ENCODE measurements at regions not wholly inside any gene's neighbourhood (a gene's known extent, or its start where the extent isn't known, plus 50 kb on each side); places are given as distances from the start of the nearest gene placed in this dataset.

- no peak for DNase-seq
These were observed 234.9 kb upstream of the STARD13 start for GRCh38 chr13:33520468-33520839.

- no peak for DNase-seq
These were observed 238.5 kb upstream of the STARD13 start for GRCh38 chr13:33524086-33524485.

- no peak for DNase-seq
These were observed 240.2 kb upstream of the STARD13 start for GRCh38 chr13:33525763-33526162.

- no peak for DNase-seq
These were observed 241.2 kb upstream of the STARD13 start for GRCh38 chr13:33526718-33527117.

- no peak for DNase-seq
These were observed 243.3 kb upstream of the STARD13 start for GRCh38 chr13:33528896-33529295.

- no peak for DNase-seq
These were observed 245.9 kb upstream of the STARD13 start for GRCh38 chr13:33531484-33531883.

DNA sequence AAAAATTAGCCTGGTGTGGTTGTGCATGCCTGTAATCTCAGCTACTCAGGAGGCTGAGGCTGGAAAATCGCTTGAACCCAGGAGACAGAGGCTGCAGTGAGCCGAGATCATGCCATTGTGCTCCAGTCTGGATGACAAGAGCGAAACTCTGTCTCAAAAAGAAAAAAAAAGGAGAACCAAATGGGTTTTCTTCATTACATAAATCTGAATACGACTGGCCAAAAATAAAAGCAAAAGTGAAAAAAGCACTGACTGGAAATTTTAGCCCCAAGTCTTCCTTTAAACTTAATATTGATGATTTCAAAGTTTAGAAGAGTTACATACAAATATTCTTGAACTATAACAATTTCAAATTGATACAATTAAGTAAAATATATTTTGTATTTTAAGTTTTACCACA is 249.5 kb upstream of the STARD13 start:
- DNase-seq = no peak

GRCh38 chr13:33536601-33537000 is 251.0 kb upstream of the STARD13 start:
- no peak for DNase-seq

GRCh38 chr13:33537026-33537425 is 251.5 kb upstream of the STARD13 start:
- no peak for DNase-seq

DNA sequence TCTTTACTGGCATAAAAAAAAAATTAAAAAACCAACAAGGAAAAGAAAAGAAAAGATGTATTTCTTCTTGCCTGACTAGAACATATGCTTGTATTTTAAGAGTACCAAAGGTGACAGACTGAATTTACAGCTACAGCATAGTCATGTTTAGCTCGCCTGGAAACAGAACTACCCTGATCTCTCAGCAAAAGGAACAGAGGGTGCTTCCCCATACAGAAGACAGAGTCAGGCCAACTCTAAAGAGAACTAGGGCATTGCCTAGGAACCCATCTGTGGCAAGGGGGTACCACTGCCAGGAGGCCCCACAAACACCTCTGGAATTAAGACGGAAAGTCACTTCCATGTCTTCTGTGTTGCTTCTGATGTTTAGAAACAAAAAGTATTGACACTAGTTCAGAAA is 252.1 kb upstream of the STARD13 start:
- DNase-seq = no peak

DNA sequence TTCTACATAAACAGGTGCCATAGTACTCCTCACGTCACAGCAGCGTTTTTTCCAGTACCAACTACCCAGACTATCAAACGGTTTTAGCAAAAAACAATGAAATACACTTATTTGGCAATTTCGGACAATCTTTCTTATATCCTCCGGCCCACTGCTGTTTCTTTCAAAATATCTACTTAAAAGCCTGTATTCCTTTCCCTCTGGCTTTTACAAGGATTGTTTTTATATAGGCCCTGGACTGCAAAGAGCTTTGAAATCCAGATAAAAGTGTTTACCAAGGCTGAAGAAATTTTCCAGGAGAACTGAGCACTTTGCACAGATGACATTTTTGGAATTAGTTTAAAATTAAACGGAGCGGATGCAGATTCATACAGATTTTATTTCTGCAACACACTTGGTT is 255.9 kb upstream of the STARD13 start:
- no peak for DNase-seq

DNA sequence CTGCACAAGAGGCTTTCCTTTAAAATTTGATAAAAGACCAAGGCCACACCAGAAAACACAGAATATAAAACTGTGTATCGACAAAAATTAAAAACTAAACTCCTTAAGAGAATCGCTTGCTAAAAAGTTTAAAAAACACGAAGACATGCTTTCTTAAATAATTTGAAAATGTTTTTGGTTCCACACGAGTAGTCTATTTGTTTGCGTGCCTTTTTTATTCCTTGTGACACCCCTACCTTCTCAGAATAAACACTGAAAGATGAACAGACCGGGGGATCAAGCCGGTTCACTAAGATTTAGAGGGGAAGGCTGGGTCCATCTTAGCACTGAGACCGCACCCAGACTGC is 256.4 kb upstream of the STARD13 start:
- DNase-seq = no peak

DNA sequence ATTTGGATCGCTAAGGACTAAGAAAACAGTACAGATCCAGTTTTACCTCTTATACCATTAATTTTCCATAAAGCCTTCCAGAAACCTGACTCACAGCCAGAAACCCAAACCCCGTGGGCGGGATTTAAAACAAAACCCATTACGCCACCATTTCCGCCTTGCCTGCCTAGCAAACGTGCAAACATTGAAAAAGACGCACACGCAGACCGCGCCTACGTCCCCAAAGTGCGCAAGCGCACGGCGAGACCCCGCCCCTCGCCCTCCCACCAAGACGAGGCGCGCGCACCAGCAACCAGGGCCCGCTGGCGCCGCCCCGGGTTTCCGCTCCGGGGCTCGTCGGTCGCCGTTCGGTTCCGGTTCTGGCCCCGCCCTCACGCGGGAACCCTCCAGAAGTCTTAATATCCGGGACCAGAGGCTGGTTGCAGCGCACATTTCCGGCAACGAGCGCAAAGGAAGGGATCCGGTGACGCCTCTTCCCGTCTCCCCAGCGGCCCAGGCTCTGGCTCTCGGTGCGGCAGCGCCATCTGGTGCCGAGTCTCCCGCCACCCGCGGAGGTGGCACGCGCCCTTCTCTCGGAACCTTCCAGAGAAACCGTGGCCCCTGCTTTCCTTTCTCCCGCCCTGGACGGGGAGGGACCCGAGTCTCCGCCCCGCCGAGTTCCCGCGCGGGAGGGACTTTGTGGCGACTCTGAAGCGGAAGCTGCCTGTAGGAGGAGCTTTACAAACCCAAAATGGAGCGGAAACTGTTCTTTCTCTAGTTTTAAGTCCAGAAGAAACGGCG is 256.9 kb upstream of the STARD13 start:
- DNase-seq = peak; percentile 94 to 99

DNA sequence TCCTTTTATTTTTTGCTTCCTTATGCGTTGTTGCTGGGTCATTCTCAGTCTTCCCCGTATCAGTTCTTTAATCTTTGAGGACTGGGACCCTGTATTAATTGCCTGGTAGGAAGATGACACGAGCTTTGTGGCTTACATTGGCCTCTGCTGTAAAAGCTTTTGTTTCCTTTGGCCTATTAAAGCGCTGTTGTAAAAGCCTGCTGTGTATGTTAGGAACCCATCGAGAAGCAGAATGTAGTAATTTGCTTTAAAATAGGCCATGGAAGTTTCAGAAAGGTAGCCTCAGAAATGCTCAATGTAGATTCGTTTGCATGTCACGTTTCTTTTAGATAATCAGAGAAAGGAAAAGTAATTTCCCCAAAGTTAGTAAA is 257.5 kb upstream of the STARD13 start:
- DNase-seq = peak in 1 of 2 experiments; percentile 68

GRCh38 chr13:33543631-33544265 is 258.2 kb upstream of the STARD13 start:
- DNase-seq = peak; percentile 12 to 39

DNA sequence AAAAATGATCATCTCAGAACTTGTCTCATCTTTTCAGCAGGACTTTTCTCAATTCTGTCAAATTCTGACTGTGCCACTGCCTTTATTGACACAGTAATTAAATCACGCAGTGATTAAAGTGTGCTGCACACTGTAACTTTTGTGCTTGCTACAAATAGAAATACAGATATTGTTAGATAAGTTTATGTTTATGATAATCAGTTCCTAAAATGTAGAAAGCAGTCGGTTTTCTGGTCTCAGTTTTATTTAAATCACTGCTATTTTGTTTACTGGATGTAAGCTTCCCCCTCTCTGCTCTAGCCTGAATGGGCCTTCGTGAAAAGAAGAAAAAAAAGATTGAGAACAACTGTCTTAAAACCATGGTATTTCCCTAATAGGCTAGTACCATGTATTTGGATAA is 258.8 kb upstream of the STARD13 start:
- no peak for DNase-seq

GRCh38 chr13:33545492-33545891 is 259.9 kb upstream of the STARD13 start:
- no peak for DNase-seq

DNA sequence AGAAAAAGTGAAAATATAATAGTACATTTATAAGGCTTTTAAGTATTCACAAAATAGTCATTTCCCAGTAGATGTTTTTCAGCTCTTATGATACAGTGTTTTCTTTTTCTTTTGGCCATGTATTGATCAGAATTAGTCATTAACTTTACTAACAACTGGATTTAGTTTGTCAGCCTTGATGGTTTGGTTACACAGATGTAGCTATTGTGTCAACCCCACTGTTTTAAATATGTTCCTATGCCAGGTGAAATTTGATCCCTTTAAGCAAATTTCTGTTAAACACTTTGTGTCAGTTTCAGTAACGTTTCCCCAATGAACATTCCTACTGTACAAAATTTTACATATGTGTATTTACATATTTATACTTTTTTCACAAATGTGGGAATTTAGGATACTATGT is 261.5 kb upstream of the STARD13 start:
- no peak for DNase-seq

GRCh38 chr13:33548069-33548468 is 262.5 kb upstream of the STARD13 start:
- DNase-seq = no peak

DNA sequence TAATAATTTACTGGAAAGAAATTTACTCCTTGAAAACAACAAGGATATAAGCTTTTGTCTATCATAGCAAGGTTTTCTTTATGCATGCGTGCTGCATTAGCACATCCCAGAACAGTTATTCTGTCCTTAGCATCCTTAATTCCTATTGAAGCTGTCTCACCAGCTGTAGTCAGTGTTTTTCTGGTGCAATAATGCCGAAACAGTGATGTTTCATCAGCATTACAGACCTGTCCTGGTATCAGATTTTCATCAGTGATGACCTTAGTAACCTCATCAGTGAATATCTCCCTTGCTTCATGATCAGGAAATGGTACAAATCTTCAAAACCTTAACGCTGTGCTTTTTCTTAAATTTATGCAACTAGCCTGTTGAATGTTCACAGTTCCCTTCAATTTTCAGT is 264.7 kb upstream of the STARD13 start:
- no peak for DNase-seq

DNA sequence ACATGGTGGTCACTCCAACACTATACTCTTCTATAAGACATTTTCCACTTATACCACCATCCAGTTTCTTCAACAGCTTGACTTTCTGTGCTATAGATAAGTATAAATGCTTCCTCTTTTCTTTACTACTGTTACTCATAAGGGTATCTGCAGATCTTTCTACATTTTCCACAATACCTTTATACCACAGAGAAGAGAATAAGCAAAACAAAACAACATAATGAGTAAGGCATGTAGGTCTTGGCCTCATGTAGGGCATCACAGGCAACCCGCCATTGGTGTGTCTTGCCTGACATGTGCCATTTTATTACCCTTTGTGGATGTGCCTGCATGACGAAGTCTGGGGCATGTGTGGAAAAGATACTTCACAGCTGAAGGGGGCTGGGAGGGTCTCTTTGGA is 265.3 kb upstream of the STARD13 start:
- no peak for DNase-seq

DNA sequence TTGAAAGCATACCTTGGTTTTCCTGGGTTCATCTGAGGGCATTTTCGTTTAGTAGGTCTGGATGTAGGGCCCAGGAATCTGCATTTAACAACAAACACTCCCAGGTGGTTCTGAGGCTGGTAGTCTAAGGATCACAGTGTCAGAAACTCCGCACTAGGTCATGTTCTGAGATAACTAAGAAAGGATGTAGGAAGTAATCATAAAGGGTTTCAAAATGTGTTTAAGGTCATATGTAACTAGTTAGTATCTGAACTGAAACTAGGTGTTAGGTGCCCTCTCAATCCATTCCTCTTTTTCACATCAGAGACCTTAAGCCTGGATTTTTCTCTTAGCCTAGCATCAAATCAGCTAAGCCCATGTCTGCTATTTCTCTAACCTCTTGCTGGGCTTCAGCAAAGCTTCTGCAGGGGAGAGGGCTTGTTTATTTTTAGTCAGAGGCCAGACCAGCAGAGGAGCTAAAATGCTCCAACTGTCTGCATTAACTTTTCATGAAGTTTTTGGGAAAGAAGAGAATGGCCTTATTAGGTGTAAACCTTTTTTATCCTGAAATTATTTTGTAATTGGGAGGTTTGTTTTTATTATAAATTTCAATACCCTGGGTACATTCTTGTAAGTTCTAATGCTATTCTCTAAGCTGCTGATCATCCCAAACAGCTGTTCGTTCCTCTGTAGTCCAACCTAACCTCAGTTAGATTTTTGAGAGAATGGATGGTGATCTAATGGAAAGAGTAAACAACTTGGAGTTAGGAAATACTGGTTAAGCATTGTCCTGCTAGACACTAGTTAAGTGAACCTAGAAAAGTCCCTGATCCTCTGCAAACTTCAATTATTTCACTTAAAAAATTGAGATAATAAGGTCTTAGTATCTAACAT is 262.8 kb upstream of the RFC3 start:
- no peak for DNase-seq

GRCh38 chr13:33556828-33557227 is 261.1 kb upstream of the RFC3 start:
- DNase-seq = no peak

- DNase-seq = no peak
These were observed 257.2 kb upstream of the RFC3 start for GRCh38 chr13:33560726-33561125.
